Hepatocyte (in vitro differentiated cells): ENCODE measurements at regions not wholly inside any gene's neighbourhood (a gene's known extent, or its start where the extent isn't known, plus 50 kb on each side); places are given as distances from the start of the nearest gene placed in this dataset.

Experiments
- DNase-seq: peaks from one replicate; pipeline ENCODE4 v3.0.0-alpha.2; 2016; ENCODE audit warnings: low spot score
- H2AFZ ChIP-seq: fragments of 200-600 bp; sonication (generic); 2 replicates; pipeline ENCODE4 v1.6.0; 2016; ENCODE audit warnings: antibody characterized with exemption, mild to moderate bottlenecking
- H3K27ac ChIP-seq: fragments of 200-600 bp; sonication (generic); 2 replicates; pipeline ENCODE4 v1.5.1; 2016; ENCODE audit warnings: mild to moderate bottlenecking
- H3K27me3 ChIP-seq: fragments of 200-600 bp; sonication (generic); 2 replicates; pipeline ENCODE4 v1.6.1; 2016
- H3K36me3 ChIP-seq: fragments of 200-600 bp; sonication (generic); replicated peaks from 2 replicates; pipeline ENCODE4 v1.5.1; 2016; ENCODE audit warnings: low read depth; ENCODE audit not compliant: insufficient read depth
- H3K4me1 ChIP-seq: fragments of 200-600 bp; sonication (generic); 2 replicates; pipeline ENCODE4 v1.5.1; 2016; ENCODE audit warnings: mild to moderate bottlenecking, moderate library complexity; ENCODE audit not compliant: insufficient read depth
- H3K4me2 ChIP-seq: fragments of 200-600 bp; sonication (generic); 2 replicates; pipeline ENCODE4 v1.6.0; 2016
- H3K4me3 ChIP-seq: fragments of 200-600 bp; sonication (generic); 2 replicates; pipeline ENCODE4 v1.5.1; 2016; ENCODE audit warnings: mild to moderate bottlenecking
- H3K79me2 ChIP-seq: fragments of 200-600 bp; sonication (generic); 2 replicates; pipeline ENCODE4 v1.6.0; 2017; ENCODE audit warnings: mild to moderate bottlenecking
- H3K9me2 ChIP-seq: fragments of 200-600 bp; sonication (generic); replicated peaks from 2 replicates; pipeline ENCODE4 v1.6.0; 2017; ENCODE audit warnings: mild to moderate bottlenecking; ENCODE audit not compliant: insufficient read depth
- H3K9me3 ChIP-seq: fragments of 200-600 bp; sonication (generic); 2 replicates; pipeline ENCODE4 v1.5.1; 2016; ENCODE audit warnings: low read depth, mild to moderate bottlenecking
- H4K20me1 ChIP-seq: fragments of 200-600 bp; sonication (generic); 2 replicates; pipeline ENCODE4 v1.6.0; 2016; ENCODE audit warnings: mild to moderate bottlenecking; ENCODE audit not compliant: insufficient read depth, poor library complexity, severe bottlenecking
- EZH2 ChIP-seq: fragments of 200-600 bp; sonication (generic); IDR thresholded peaks from 2 replicates; pipeline ENCODE4 v1.6.1; 2016; ENCODE audit warnings: antibody characterized with exemption, mild to moderate bottlenecking, borderline replicate concordance
- EZH2phosphoT487 ChIP-seq: fragments of 200-600 bp; sonication (generic); IDR thresholded peaks from one replicate; pipeline ENCODE4 v1.6.1; 2018; ENCODE audit warnings: antibody characterized with exemption, mild to moderate bottlenecking, low read depth, moderate library complexity; ENCODE audit not compliant: unreplicated experiment, severe bottlenecking
- WGBS: methylation state at CpG from one replicate; pipeline ENCODE4 v1.1.6; 2016; ENCODE audit warnings: low lambda C conversion rate; ENCODE audit errors: missing lambda C conversion rate; 5-methylcytosine and 5-hydroxymethylcytosine counted together
- TF ChIP-seq, protein P1 (sequence below): fragments of 200-600 bp; sonication (generic); IDR thresholded peaks from 2 replicates; pipeline ENCODE4 v1.5.1; 2016; ENCODE audit warnings: antibody characterized with exemption, mild to moderate bottlenecking; ENCODE audit not compliant: poor library complexity

DNA sequence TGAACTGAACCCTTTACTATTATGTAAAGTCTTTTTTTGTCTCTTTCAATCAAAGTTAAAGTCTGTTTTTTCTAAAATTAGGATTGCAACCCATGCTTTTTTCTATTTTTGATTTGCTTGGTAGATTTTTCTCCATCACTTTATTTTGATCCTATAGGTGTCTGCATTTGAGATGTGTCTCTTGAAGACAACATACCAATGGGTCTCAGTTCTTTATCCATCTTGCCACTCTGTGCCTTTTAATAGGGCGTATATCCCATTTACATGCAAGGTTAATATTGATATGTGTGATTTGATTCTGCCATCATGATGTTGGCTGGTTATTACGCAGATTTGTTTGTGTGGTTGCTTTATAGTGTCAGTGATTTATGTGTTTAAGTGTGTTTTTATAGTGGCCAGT, 436.0 kb upstream of the SEMA6A start:
- H3K79me2 ChIP-seq: no peaks in the 10 kb centered on the region
- H4K20me1 ChIP-seq: no peaks in the 10 kb centered on the region
- H3K27me3 ChIP-seq: no peaks in the 10 kb centered on the region
- no peaks in the 10 kb centered on the region for H3K9me3 ChIP-seq
- WGBS: 92% methylated on average over 2 of the region's 2 CpGs
- H3K9me2 ChIP-seq: no peaks in the 10 kb centered on the region
- no peaks in the 10 kb centered on the region for H3K4me1 ChIP-seq
- no peak overlapping the region for H3K27ac ChIP-seq
- no peak overlapping the region for H2AFZ ChIP-seq
- H3K4me3 ChIP-seq: no peak overlapping the region
- no peak for DNase-seq
- no peaks in the 10 kb centered on the region for H3K36me3 ChIP-seq
- TF ChIP-seq, protein P1, sequence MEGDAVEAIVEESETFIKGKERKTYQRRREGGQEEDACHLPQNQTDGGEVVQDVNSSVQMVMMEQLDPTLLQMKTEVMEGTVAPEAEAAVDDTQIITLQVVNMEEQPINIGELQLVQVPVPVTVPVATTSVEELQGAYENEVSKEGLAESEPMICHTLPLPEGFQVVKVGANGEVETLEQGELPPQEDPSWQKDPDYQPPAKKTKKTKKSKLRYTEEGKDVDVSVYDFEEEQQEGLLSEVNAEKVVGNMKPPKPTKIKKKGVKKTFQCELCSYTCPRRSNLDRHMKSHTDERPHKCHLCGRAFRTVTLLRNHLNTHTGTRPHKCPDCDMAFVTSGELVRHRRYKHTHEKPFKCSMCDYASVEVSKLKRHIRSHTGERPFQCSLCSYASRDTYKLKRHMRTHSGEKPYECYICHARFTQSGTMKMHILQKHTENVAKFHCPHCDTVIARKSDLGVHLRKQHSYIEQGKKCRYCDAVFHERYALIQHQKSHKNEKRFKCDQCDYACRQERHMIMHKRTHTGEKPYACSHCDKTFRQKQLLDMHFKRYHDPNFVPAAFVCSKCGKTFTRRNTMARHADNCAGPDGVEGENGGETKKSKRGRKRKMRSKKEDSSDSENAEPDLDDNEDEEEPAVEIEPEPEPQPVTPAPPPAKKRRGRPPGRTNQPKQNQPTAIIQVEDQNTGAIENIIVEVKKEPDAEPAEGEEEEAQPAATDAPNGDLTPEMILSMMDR: no peak
- TF ChIP-seq EZH2 (no peak), EZH2phosphoT487 (no peak)
- H3K4me2 ChIP-seq: no peak overlapping the region

DNA sequence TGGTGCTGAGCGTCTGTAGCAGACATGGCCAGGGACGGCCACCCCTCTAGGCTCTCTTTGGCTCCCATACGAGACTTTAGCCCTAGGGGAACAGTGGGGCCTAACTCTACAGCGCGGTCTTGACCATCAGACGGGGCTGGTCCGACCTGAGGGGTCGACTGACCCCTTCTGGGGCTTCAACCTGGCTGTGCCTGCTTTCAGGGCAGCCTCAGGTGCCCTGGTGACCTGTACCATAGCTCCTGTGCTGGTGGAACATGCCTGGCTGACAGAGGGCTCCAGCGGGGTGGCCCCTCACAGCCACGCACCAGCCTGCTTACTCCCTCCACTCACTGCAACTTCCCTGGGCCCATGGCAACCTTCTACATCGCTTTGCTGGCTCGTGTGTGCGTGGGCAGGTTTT, 423.4 kb upstream of the SEMA6A start:
- H3K4me1 ChIP-seq: no peaks in the 10 kb centered on the region
- no peaks in the 10 kb centered on the region for H3K9me2 ChIP-seq
- no peaks in the 10 kb centered on the region for H3K9me3 ChIP-seq
- no peaks in the 10 kb centered on the region for H3K36me3 ChIP-seq
- H3K4me3 ChIP-seq: no peak overlapping the region
- 91% methylated on average over 13 of the region's 13 CpGs for WGBS
- no peaks in the 10 kb centered on the region for H4K20me1 ChIP-seq
- no peak overlapping the region for H3K4me2 ChIP-seq
- TF ChIP-seq EZH2phosphoT487 (no peak), EZH2 (no peak)
- TF ChIP-seq, protein P1: no peak
- no peak overlapping the region for H2AFZ ChIP-seq
- H3K27me3 ChIP-seq: no peaks in the 10 kb centered on the region
- no peak for DNase-seq
- H3K27ac ChIP-seq: no peak overlapping the region
- H3K79me2 ChIP-seq: no peaks in the 10 kb centered on the region

DNA sequence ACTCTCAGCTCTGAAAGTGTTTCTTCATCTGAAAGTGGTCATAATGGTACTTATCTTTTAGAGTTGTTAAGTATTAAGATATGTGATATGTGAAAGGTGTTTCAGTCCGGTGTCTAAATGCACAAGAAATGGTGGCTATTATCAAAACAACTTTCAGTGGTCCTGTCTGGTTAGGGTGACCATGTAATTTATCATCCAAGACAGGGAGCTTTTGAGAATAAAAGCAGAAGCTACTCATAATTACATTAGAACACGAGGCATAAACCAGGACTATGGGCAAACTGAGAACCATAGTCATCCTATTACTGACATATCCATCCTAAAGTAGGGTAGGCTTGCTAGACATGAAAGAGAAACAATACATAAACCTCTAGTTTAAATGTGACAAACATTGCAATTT, 418.1 kb upstream of the SEMA6A start:
- no peaks in the 10 kb centered on the region for H4K20me1 ChIP-seq

More for the DNA sequence above, 418.1 kb upstream of the SEMA6A start:
- no peak overlapping the region for H3K27ac ChIP-seq
- no peaks in the 10 kb centered on the region for H3K9me3 ChIP-seq
- no peak overlapping the region for H2AFZ ChIP-seq
- H3K36me3 ChIP-seq: no peaks in the 10 kb centered on the region
- WGBS: 69% methylated on average over 2 of the region's 2 CpGs
- TF ChIP-seq EZH2 (no peak), EZH2phosphoT487 (no peak)
- TF ChIP-seq, protein P1: no peak
- no peaks in the 10 kb centered on the region for H3K27me3 ChIP-seq
- H3K4me2 ChIP-seq: no peak overlapping the region
- no peak overlapping the region for H3K4me3 ChIP-seq
- DNase-seq: no peak
- no peaks in the 10 kb centered on the region for H3K4me1 ChIP-seq
- H3K79me2 ChIP-seq: no peaks in the 10 kb centered on the region
- no peaks in the 10 kb centered on the region for H3K9me2 ChIP-seq
